GM12872 (cell line): ENCODE measurements at regions not wholly inside any gene's neighbourhood (a gene's known extent, or its start where the extent isn't known, plus 50 kb on each side); places are given as distances from the start of the nearest gene placed in this dataset.

Experiments used
- CTCF ChIP-seq: IDR thresholded peaks from 3 replicates; pipeline ENCODE4 v1.5.1; 2011; ENCODE audit warnings: low read depth, mild to moderate bottlenecking, low read length, moderate library complexity; ENCODE audit not compliant: insufficient read depth

- no peak for TF ChIP-seq CTCF
Measured at GRCh38 chr3:104740874-104741379, 625.8 kb upstream of the ALCAM start.

- TF ChIP-seq CTCF: no peak
Measured at GRCh38 chr3:104742044-104742443, 624.7 kb upstream of the ALCAM start.

GRCh38 chr3:104745313-104745712 lies 621.4 kb upstream of the ALCAM start:
- no peak for TF ChIP-seq CTCF

- TF ChIP-seq CTCF: no peak
Measured at GRCh38 chr3:104746056-104746455, 620.7 kb upstream of the ALCAM start.

GRCh38 chr3:104750581-104750980 lies 616.1 kb upstream of the ALCAM start:
- TF ChIP-seq CTCF: no peak

- TF ChIP-seq CTCF: no peak
Measured at GRCh38 chr3:104755791-104756190, 610.9 kb upstream of the ALCAM start.

- no peak for TF ChIP-seq CTCF
Measured at GRCh38 chr3:104763007-104763406, 603.7 kb upstream of the ALCAM start.

GRCh38 chr3:104764496-104764895 lies 602.2 kb upstream of the ALCAM start:
- TF ChIP-seq CTCF: no peak
